H9 (cell line): ENCODE measurements at regions not wholly inside any gene's neighbourhood (a gene's known extent, or its start where the extent isn't known, plus 50 kb on each side); places are given as distances from the start of the nearest gene placed in this dataset.

ENCODE experiments used
- DNase-seq: peaks from one replicate; pipeline ENCODE4 v3.0.0-alpha.2; 2017
- H2AFZ ChIP-seq: one replicate; pipeline ENCODE4 v1.6.1; 2013; ENCODE audit warnings: mild to moderate bottlenecking, low read length, control low read depth, moderate library complexity
- H2AK5ac ChIP-seq: 2 replicates; pipeline ENCODE4 v1.6.1; 2013; ENCODE audit warnings: low read length, control low read depth, mixed read lengths; ENCODE audit not compliant: insufficient read length
- H2BK120ac ChIP-seq: one replicate; pipeline ENCODE4 v1.6.1; 2013; ENCODE audit warnings: low read depth, mild to moderate bottlenecking, low read length, control low read depth, inconsistent platforms; ENCODE audit not compliant: poor library complexity, severe bottlenecking
- H2BK12ac ChIP-seq: 2 replicates; pipeline ENCODE4 v1.6.1; 2013; ENCODE audit warnings: low read length, control low read depth, mixed read lengths, low read depth; ENCODE audit not compliant: insufficient read length
- H2BK15ac ChIP-seq: 2 replicates; pipeline ENCODE4 v1.6.1; 2013; ENCODE audit warnings: low read depth, low read length, control low read depth
- H2BK20ac ChIP-seq: one replicate; pipeline ENCODE4 v1.6.1; 2013; ENCODE audit warnings: low read depth, mild to moderate bottlenecking, low read length, control low read depth, inconsistent platforms; ENCODE audit not compliant: poor library complexity, severe bottlenecking
- H2BK5ac ChIP-seq: 2 replicates; pipeline ENCODE4 v1.6.1; 2013; ENCODE audit warnings: low read length, control low read depth, mixed read lengths; ENCODE audit not compliant: insufficient read length
- H3K14ac ChIP-seq: 2 replicates; pipeline ENCODE4 v1.6.1; 2013; ENCODE audit warnings: low read length, control low read depth; ENCODE audit not compliant: insufficient read depth
- H3K18ac ChIP-seq: 2 replicates; pipeline ENCODE4 v1.6.1; 2013; ENCODE audit warnings: low read depth, mild to moderate bottlenecking, mixed read lengths, low read length, control low read depth; ENCODE audit not compliant: insufficient read length
- H3K23ac ChIP-seq: 2 replicates; pipeline ENCODE4 v1.6.1; 2013; ENCODE audit warnings: low read length, control low read depth, mixed read lengths, low read depth; ENCODE audit not compliant: insufficient read length
- H3K23me2 ChIP-seq: 2 replicates; pipeline ENCODE4 v1.6.1; 2013; ENCODE audit warnings: low read depth, mild to moderate bottlenecking, mixed read lengths, low read length, control low read depth; ENCODE audit not compliant: insufficient read length, poor library complexity, severe bottlenecking
- H3K27ac ChIP-seq: 2 replicates; pipeline ENCODE4 v1.5.1; 2013; ENCODE audit warnings: low read length, control low read depth, mixed read lengths, low read depth; ENCODE audit not compliant: insufficient read length
- H3K27me3 ChIP-seq: 2 replicates; pipeline ENCODE4 v1.6.1; 2013; ENCODE audit warnings: low read length, control low read depth, inconsistent platforms; ENCODE audit not compliant: insufficient read depth
- H3K4ac ChIP-seq: 2 replicates; pipeline ENCODE4 v1.6.1; 2013; ENCODE audit warnings: low read depth, mild to moderate bottlenecking, control low read depth, inconsistent platforms, low read length, moderate library complexity
- H3K4me1 ChIP-seq: 2 replicates; pipeline ENCODE4 v1.6.1; 2013; ENCODE audit warnings: low read length, control low read depth, inconsistent platforms; ENCODE audit not compliant: insufficient read depth
- H3K4me2 ChIP-seq: 2 replicates; pipeline ENCODE4 v1.6.1; 2013; ENCODE audit warnings: low read length, control low read depth, mixed read lengths; ENCODE audit not compliant: insufficient read length, insufficient read depth
- H3K56ac ChIP-seq: 2 replicates; pipeline ENCODE4 v1.6.1; 2013; ENCODE audit warnings: low read depth, mild to moderate bottlenecking, mixed read lengths, low read length, control low read depth; ENCODE audit not compliant: insufficient read length
- H3K79me1 ChIP-seq: 2 replicates; pipeline ENCODE4 v1.6.1; 2013; ENCODE audit warnings: low read depth, mild to moderate bottlenecking, moderate library complexity, low read length, control low read depth, inconsistent platforms; ENCODE audit not compliant: insufficient read depth, poor library complexity, severe bottlenecking
- H3K79me2 ChIP-seq: 2 replicates; pipeline ENCODE4 v1.6.1; 2013; ENCODE audit warnings: low read length, control low read depth, inconsistent platforms; ENCODE audit not compliant: insufficient read depth
- H3K9ac ChIP-seq: 2 replicates; pipeline ENCODE4 v1.6.1; 2013; ENCODE audit warnings: low read length, control low read depth, mixed read lengths; ENCODE audit not compliant: insufficient read length; ENCODE audit errors: extremely low read depth
- H3K9me3 ChIP-seq: one replicate; pipeline ENCODE4 v1.6.1; 2013; ENCODE audit warnings: low read depth, low read length, inconsistent platforms; ENCODE audit not compliant: control insufficient read depth
- H3T11ph ChIP-seq: one replicate; pipeline ENCODE4 v1.6.1; 2013; ENCODE audit warnings: mild to moderate bottlenecking, low read length, control low read depth, inconsistent platforms
- H4K20me1 ChIP-seq: one replicate; pipeline ENCODE4 v1.6.1; 2013; ENCODE audit not compliant: control insufficient read depth, insufficient read length, insufficient read depth
- H4K5ac ChIP-seq: 2 replicates; pipeline ENCODE4 v1.6.1; 2013; ENCODE audit warnings: low read depth, mild to moderate bottlenecking, mixed read lengths, low read length, control low read depth; ENCODE audit not compliant: insufficient read length
- H4K8ac ChIP-seq: replicated peaks from 2 replicates; pipeline ENCODE4 v1.6.1; 2013; ENCODE audit warnings: low read length, control low read depth, mixed read lengths, low read depth; ENCODE audit not compliant: insufficient read length
- H4K91ac ChIP-seq: 2 replicates; pipeline ENCODE4 v1.6.1; 2013; ENCODE audit warnings: low read depth, mild to moderate bottlenecking, moderate library complexity, mixed read lengths, low read length, control low read depth; ENCODE audit not compliant: insufficient read length
- H3K27ac Mint-ChIP-seq, 3 experiments: 2 replicates in 2 of 3; 3 replicates in 1 of 3; pipeline ENCODE4 v1.8.0; 2020 to 2021; ENCODE audit warnings: mixed read lengths in 3 of 3, mild to moderate bottlenecking in 1 of 3, moderate library complexity in 1 of 3
- H3K27me3 Mint-ChIP-seq: 2 replicates; pipeline ENCODE4 v1.8.0; 2021; ENCODE audit warnings: low read depth, mild to moderate bottlenecking, moderate library complexity, mixed read lengths
- H3K36me3 Mint-ChIP-seq, 3 experiments: 2 replicates in 2 of 3; 3 replicates in 1 of 3; pipeline ENCODE4 v1.8.0; 2020 to 2021; ENCODE audit warnings: low read depth in 3 of 3, mixed read lengths in 3 of 3; ENCODE audit not compliant: insufficient read depth in 1 of 3
- H3K4me1 Mint-ChIP-seq, 2 experiments: 2 replicates each; pipeline ENCODE4 v1.8.0; 2020; ENCODE audit warnings: mixed read lengths in 2 of 2
- H3K4me3 Mint-ChIP-seq, 2 experiments: 2 replicates in 1 of 2; 3 replicates in 1 of 2; pipeline ENCODE4 v1.8.0; 2020 to 2021; ENCODE audit warnings: mild to moderate bottlenecking in 2 of 2, mixed read lengths in 2 of 2, moderate library complexity in 1 of 2
- H3K9me3 Mint-ChIP-seq, 2 experiments: 2 replicates in 1 of 2; 3 replicates in 1 of 2; pipeline ENCODE4 v1.8.0; 2020; ENCODE audit warnings: mild to moderate bottlenecking in 2 of 2, mixed read lengths in 2 of 2, moderate library complexity in 1 of 2
- CTCF ChIP-seq: fragments of 200-600 bp; sonication (generic); conservative IDR thresholded peaks from 3 replicates; pipeline ENCODE4 v1.8.0; 2021; ENCODE audit warnings: antibody characterized with exemption, mild to moderate bottlenecking
- WGBS: extraction: QIAGEN DNeasy Blood & Tissue Kit; methylation state at CpG from one replicate; pipeline ENCODE4 v1.1.7; 2013; ENCODE audit warnings: missing lambda C conversion rate, low lambda C conversion rate, mixed read lengths; ENCODE audit not compliant: insufficient read length; ENCODE audit errors: extremely low coverage; 5-methylcytosine and 5-hydroxymethylcytosine counted together

GRCh38 chr2:163266772-163267171, 428.2 kb upstream of the KCNH7 start:
- H2AFZ ChIP-seq = no peak overlapping the region
- no peaks in the 10 kb centered on the region for H3K4me1 ChIP-seq
- TF ChIP-seq CTCF = no peak
- no peak overlapping the region for H3T11ph ChIP-seq
- no peaks in the 10 kb centered on the region for H4K20me1 ChIP-seq
- Mint-ChIP-seq H3K36me3 (no peaks in the 10 kb centered on the region), H3K27me3 (no peaks in the 10 kb centered on the region), H3K4me1 (no peaks in the 10 kb centered on the region), H3K9me3 (no peaks in the 10 kb centered on the region; a peak in 1 of 5 replicates), H3K27ac (no peak overlapping the region), H3K4me3 (no peak overlapping the region)
- H3K23ac ChIP-seq = no peak overlapping the region
- no CpG with 5 or more reads among the region's 1 CpG for WGBS
- H3K56ac ChIP-seq = no peak overlapping the region
- no peaks in the 10 kb centered on the region for H3K9me3 ChIP-seq
- no peak for DNase-seq
- no peak overlapping the region for H2BK120ac ChIP-seq
- no peak overlapping the region for H3K27ac ChIP-seq
- no peaks in the 10 kb centered on the region for H3K79me2 ChIP-seq
- no peaks in the 10 kb centered on the region for H3K23me2 ChIP-seq
- H2BK5ac ChIP-seq = no peak overlapping the region
- no peak overlapping the region for H2AK5ac ChIP-seq
- no peak overlapping the region for H4K91ac ChIP-seq
- no peak overlapping the region for H4K8ac ChIP-seq
- no peak overlapping the region for H2BK20ac ChIP-seq
- H3K14ac ChIP-seq = no peak overlapping the region
- H3K79me1 ChIP-seq = no peaks in the 10 kb centered on the region
- no peak overlapping the region for H3K18ac ChIP-seq
- no peak overlapping the region for H4K5ac ChIP-seq
- no peak overlapping the region for H3K9ac ChIP-seq
- H2BK15ac ChIP-seq = no peak overlapping the region
- no peak overlapping the region for H2BK12ac ChIP-seq
- H3K27me3 ChIP-seq = no peaks in the 10 kb centered on the region
- H3K4ac ChIP-seq = no peak overlapping the region
- H3K4me2 ChIP-seq = no peak overlapping the region
